ENCODE measurements at regions not wholly inside any gene's neighbourhood (a gene's known extent, or its start where the extent isn't known, plus 50 kb on each side); places are given as distances from the start of the nearest gene placed in this dataset.

DNA sequence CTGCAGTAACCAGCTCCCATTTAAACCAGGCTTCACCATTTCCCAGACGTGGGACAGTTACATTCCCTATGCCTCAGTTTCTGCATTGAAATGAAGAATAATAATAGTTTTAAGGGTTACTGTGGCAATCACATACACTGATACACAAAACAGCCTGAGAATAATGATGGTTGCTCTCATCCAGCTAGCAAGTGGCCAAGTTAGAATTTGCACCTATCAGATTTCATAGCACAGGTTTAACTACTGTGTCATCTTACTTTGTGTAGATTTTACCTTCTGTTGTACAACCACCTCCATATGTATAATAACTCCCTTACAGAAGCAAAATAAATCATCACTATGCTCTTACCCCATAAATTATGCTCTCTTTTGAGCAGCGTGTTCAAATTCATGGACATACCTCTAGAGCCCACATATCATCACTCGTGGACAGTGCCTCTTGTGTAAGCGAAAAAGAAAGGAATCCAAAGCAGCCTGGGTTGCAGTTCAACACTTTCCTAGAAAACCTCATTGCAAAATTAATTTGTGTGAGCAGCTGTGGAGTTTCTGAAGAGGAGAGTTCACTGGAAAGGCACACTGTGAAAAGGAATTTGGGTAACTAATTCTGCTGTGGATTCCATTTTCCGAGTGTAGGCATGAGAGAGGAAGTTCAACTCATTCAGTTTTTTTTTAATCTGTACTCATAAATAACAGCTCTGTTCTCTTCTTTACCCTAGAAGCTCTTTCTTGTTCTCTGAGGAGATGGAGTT is 492.5 kb downstream of the ARL4A start:
- TF ChIP-seq POLR2AphosphoS5 (IDR thresholded peaks at IDR 0.05; ENCODE audit: low read depth, low read length) (no peak), SIN3A (IDR thresholded peaks at IDR 0.05; ENCODE audit: borderline replicate concordance, insufficient read depth, low read length) (no peak), FOXP2 (optimal IDR thresholded peaks at IDR 0.05; ENCODE audit: borderline replicate concordance, extremely low read depth, extremely low read length, insufficient read depth) (no peak), TAF1 (IDR thresholded peaks at IDR 0.05; ENCODE audit: borderline replicate concordance, insufficient read depth, low read length) (no peak)
- TF ChIP-seq, protein P1, sequence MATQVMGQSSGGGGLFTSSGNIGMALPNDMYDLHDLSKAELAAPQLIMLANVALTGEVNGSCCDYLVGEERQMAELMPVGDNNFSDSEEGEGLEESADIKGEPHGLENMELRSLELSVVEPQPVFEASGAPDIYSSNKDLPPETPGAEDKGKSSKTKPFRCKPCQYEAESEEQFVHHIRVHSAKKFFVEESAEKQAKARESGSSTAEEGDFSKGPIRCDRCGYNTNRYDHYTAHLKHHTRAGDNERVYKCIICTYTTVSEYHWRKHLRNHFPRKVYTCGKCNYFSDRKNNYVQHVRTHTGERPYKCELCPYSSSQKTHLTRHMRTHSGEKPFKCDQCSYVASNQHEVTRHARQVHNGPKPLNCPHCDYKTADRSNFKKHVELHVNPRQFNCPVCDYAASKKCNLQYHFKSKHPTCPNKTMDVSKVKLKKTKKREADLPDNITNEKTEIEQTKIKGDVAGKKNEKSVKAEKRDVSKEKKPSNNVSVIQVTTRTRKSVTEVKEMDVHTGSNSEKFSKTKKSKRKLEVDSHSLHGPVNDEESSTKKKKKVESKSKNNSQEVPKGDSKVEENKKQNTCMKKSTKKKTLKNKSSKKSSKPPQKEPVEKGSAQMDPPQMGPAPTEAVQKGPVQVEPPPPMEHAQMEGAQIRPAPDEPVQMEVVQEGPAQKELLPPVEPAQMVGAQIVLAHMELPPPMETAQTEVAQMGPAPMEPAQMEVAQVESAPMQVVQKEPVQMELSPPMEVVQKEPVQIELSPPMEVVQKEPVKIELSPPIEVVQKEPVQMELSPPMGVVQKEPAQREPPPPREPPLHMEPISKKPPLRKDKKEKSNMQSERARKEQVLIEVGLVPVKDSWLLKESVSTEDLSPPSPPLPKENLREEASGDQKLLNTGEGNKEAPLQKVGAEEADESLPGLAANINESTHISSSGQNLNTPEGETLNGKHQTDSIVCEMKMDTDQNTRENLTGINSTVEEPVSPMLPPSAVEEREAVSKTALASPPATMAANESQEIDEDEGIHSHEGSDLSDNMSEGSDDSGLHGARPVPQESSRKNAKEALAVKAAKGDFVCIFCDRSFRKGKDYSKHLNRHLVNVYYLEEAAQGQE (IDR thresholded peaks at IDR 0.05; ENCODE audit: insufficient read depth in 1 of 2, low read depth in 2 of 2, low read length in 2 of 2) = no peak
